ENCODE measurements at regions not wholly inside any gene's neighbourhood (a gene's known extent, or its start where the extent isn't known, plus 50 kb on each side); places are given as distances from the start of the nearest gene placed in this dataset.

GRCh38 chr4:108361446-108361820 is 192.7 kb upstream of the LEF1 start:
- no peak overlapping the region for H3K4me3 ChIP-seq (ENCODE audit: low read depth, low read length)
- TF ChIP-seq CTCF (IDR thresholded peaks at IDR 0.05; ENCODE audit: low read depth, low read length), result no peak
- in situ Hi-C loops (cut with HindIII; ENCODE audit: low sequenced_read_pairs), result no loop called here
- DNase-seq (ENCODE audit: low read depth, low spot score), result no peak

- in situ Hi-C loops (cut with HindIII; ENCODE audit: low sequenced_read_pairs), result no loop called here
- no peak for TF ChIP-seq CTCF (IDR thresholded peaks at IDR 0.05; ENCODE audit: low read depth, low read length)
- DNase-seq (ENCODE audit: low read depth, low spot score), result peak; percentile 81
- no peak overlapping the region for H3K4me3 ChIP-seq (ENCODE audit: low read depth, low read length)
Measured at GRCh38 chr4:108360754-108361445, 192.2 kb upstream of the LEF1 start.

- in situ Hi-C loops (cut with HindIII; ENCODE audit: low sequenced_read_pairs), result no loop called here
- no peak for DNase-seq (ENCODE audit: low read depth, low spot score)
- no peak overlapping the region for H3K4me3 ChIP-seq (ENCODE audit: low read depth, low read length)
- TF ChIP-seq CTCF (IDR thresholded peaks at IDR 0.05; ENCODE audit: low read depth, low read length), result no peak
Measured at GRCh38 chr4:108359986-108360681, 191.4 kb upstream of the LEF1 start.

- DNase-seq (ENCODE audit: low read depth, low spot score), result no peak
- H3K4me3 ChIP-seq (ENCODE audit: low read depth, low read length), result no peak overlapping the region
- in situ Hi-C loops (cut with HindIII; ENCODE audit: low sequenced_read_pairs), result no loop called here
Measured at GRCh38 chr4:108359130-108359985, 190.6 kb upstream of the LEF1 start.

GRCh38 chr4:108355902-108356535 is 187.3 kb upstream of the LEF1 start:
- no peak for TF ChIP-seq CTCF (IDR thresholded peaks at IDR 0.05; ENCODE audit: low read depth, low read length)
- no peak overlapping the region for H3K4me3 ChIP-seq (ENCODE audit: low read depth, low read length)
- in situ Hi-C loops (cut with HindIII; ENCODE audit: low sequenced_read_pairs), result no loop called here
- DNase-seq (ENCODE audit: low read depth, low spot score), result no peak

More at GRCh38 chr4:108359130-108359985, 190.6 kb upstream of the LEF1 start:
- no peak for TF ChIP-seq CTCF (IDR thresholded peaks at IDR 0.05; ENCODE audit: low read depth, low read length)
